Spleen (tissue), 7 donors: ENCODE measurements at regions not wholly inside any gene's neighbourhood (a gene's known extent, or its start where the extent isn't known, plus 50 kb on each side); places are given as distances from the start of the nearest gene placed in this dataset.

Experiments used
- CTCF ChIP-seq, 11 experiments: fragments of 200-600 bp in 7 of 11; fragments of 450-650 bp in 4 of 11; sonication (generic) in 4 of 11; IDR thresholded peaks in 8 of 11; conservative IDR thresholded peaks in 3 of 11; 1 replicate in 7 of 11; 2 replicates in 4 of 11; pipeline versions ENCODE4 v1.4.0 to v1.8.0; 2016 to 2021; ENCODE audit warnings: antibody characterized with exemption in 11 of 11, inconsistent platforms in 4 of 11, mild to moderate bottlenecking in 1 of 11
- POLR2A ChIP-seq, 3 donors: fragments of 450-650 bp; IDR thresholded peaks; one replicate each; pipeline ENCODE4 v1.5.1; 2017; ENCODE audit warnings: antibody characterized with exemption in 3 of 3, mild to moderate bottlenecking in 1 of 3
- donor health status: DM: no; HTN: no; CAD: no; lungs with moderate emphysema.
- donor health status: DM: no; HTN: no; CAD: no.
- donor health status: DM: no; HTN: no; CAD: no.

GRCh38 chr11:33988586-33989370 is 62.8 kb upstream of the CAPRIN1 start:
- no peak for TF ChIP-seq CTCF (IDR thresholded peaks at IDR 0.05 in 8 of 11, conservative IDR thresholded peaks at IDR 0.05 in 3 of 11)
- TF ChIP-seq POLR2A (IDR thresholded peaks at IDR 0.05) = no peak
